HEK293T (cell line): ENCODE measurements at regions not wholly inside any gene's neighbourhood (a gene's known extent, or its start where the extent isn't known, plus 50 kb on each side); places are given as distances from the start of the nearest gene placed in this dataset.
"Not testable (repeated sequence)": the region's sequence is repeated elsewhere in the genome, so short reads cannot be mapped to it uniquely, and the experiment has no call there.

Source experiments
- CTCF ChIA-PET: fragments of 350-600 bp; formaldehyde crosslinking; extraction: SDS; loops from one replicate; lab custom pipeline; 2021; ENCODE audit warnings: antibody characterized with exemption, inconsistent platforms; lab: Yijun Ruan, JAX
- POLR2A ChIA-PET: fragments of 350-600 bp; formaldehyde crosslinking; extraction: SDS; loops from one replicate; lab custom pipeline; 2020; ENCODE audit warnings: antibody characterized with exemption, inconsistent platforms; lab: Yijun Ruan, JAX
- DNase-seq: peaks from one replicate; pipeline ENCODE4 v3.0.0; 2012; ENCODE audit warnings: mixed read lengths; ENCODE audit errors: extremely low spot score
- ARNT ChIP-seq: fragments of 450-650 bp; IDR thresholded peaks from 2 replicates; pipeline ENCODE4 v1.6.1; 2017; ENCODE audit warnings: mild to moderate bottlenecking
- BHLHE40 ChIP-seq: fragments of 450-650 bp; IDR thresholded peaks from 2 replicates; pipeline ENCODE4 v1.6.1; 2016; ENCODE audit warnings: mild to moderate bottlenecking, moderate library complexity, borderline replicate concordance
- CTBP1 ChIP-seq: fragments of 450-650 bp; IDR thresholded peaks from 2 replicates; pipeline ENCODE4 v1.6.1; 2016; ENCODE audit warnings: borderline replicate concordance
- ELF4 ChIP-seq: fragments of 450-650 bp; IDR thresholded peaks from 2 replicates; pipeline ENCODE4 v1.6.1; 2017; ENCODE audit warnings: antibody characterized with exemption
- FOXA1 ChIP-seq: fragments of 450-650 bp; IDR thresholded peaks from 2 replicates; pipeline ENCODE4 v1.6.1; 2016; ENCODE audit warnings: mild to moderate bottlenecking
- FOXK2 ChIP-seq: fragments of 450-650 bp; IDR thresholded peaks from 2 replicates; pipeline ENCODE4 v1.6.1; 2016; ENCODE audit warnings: mild to moderate bottlenecking
- FOXM1 ChIP-seq: fragments of 450-650 bp; IDR thresholded peaks from 2 replicates; pipeline ENCODE4 v1.6.1; 2017; ENCODE audit warnings: mild to moderate bottlenecking, borderline replicate concordance
- HDGF ChIP-seq: fragments of 450-650 bp; IDR thresholded peaks from 2 replicates; pipeline ENCODE4 v1.6.1; 2017; ENCODE audit warnings: antibody characterized with exemption, borderline replicate concordance
- L3MBTL2 ChIP-seq: fragments of 450-650 bp; conservative IDR thresholded peaks from 2 replicates; pipeline ENCODE4 v1.6.1; 2016; ENCODE audit warnings: mild to moderate bottlenecking
- LEF1 ChIP-seq: fragments of 450-650 bp; IDR thresholded peaks from 2 replicates; pipeline ENCODE4 v1.6.1; 2017; ENCODE audit warnings: mild to moderate bottlenecking, borderline replicate concordance
- NFRKB ChIP-seq: fragments of 450-650 bp; IDR thresholded peaks from 2 replicates; pipeline ENCODE4 v1.6.1; 2016; ENCODE audit warnings: mild to moderate bottlenecking, moderate library complexity
- PKNOX1 ChIP-seq: fragments of 450-650 bp; IDR thresholded peaks from 2 replicates; pipeline ENCODE4 v1.6.1; 2016
- SP1 ChIP-seq: fragments of 450-650 bp; IDR thresholded peaks from 2 replicates; pipeline ENCODE4 v1.6.1; 2017
- SUZ12 ChIP-seq: fragments of 450-650 bp; IDR thresholded peaks from 2 replicates; pipeline ENCODE4 v1.6.1; 2016; ENCODE audit warnings: mild to moderate bottlenecking
- TARDBP ChIP-seq: fragments of 450-650 bp; IDR thresholded peaks from 2 replicates; pipeline ENCODE4 v1.6.1; 2016
- ZNF384 ChIP-seq: fragments of 450-650 bp; IDR thresholded peaks from 2 replicates; pipeline ENCODE4 v1.6.1; 2016

GRCh38 chr12:91722072-91722471, 423.6 kb downstream of the BTG1 start:
- DNase-seq: no peak
- TF ChIP-seq FOXM1 (no peak), L3MBTL2 (no peak), BHLHE40 (no peak), SP1 (no peak), PKNOX1 (no peak), FOXA1 (no peak), TARDBP (no peak), NFRKB (no peak), SUZ12 (no peak), LEF1 (no peak), HDGF (no peak), FOXK2 (no peak), ELF4 (no peak), ARNT (no peak), ZNF384 (no peak), CTBP1 (no peak)
- POLR2A ChIA-PET: no interaction called here
- CTCF ChIA-PET: no interaction called here

DNA sequence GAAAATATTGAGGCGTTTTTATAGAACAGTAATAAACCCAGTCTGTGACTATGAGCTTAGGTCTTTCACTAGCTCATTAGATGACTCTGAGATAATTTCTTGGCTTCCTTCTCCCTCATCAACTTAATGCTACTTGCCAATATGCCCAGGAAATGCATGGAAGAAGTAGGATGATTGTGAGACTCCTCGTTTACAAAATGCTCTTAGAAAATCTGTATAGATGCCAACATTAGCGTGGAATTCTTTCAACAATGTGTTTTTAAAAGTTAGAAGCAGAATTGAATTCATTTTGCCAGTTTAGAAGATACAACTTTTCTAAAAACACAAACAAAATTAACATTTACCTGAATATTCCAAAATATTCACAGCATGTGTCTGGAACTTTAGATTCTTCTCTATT, 424.6 kb downstream of the BTG1 start:
- DNase-seq: no peak
- CTCF ChIA-PET: no interaction called here
- TF ChIP-seq ARNT (no peak), ELF4 (no peak), FOXM1 (no peak), FOXA1 (no peak)
- POLR2A ChIA-PET: no interaction called here

- CTCF ChIA-PET: no interaction called here
- no peak for DNase-seq
- TF ChIP-seq PKNOX1 (no peak), ELF4 (no peak), SP1 (no peak), HDGF (no peak), NFRKB (no peak), TARDBP (no peak), ARNT (no peak), SUZ12 (no peak), LEF1 (no peak)
- POLR2A ChIA-PET: no interaction called here
These were observed 427.3 kb downstream of the BTG1 start for GRCh38 chr12:91718326-91718725.

GRCh38 chr12:91717804-91718203, 427.8 kb downstream of the BTG1 start:
- ChIA-PET POLR2A (no interaction called here), CTCF (no interaction called here)
- no peak for TF ChIP-seq FOXK2
- TF ChIP-seq FOXA1: no peak
- TF ChIP-seq FOXM1: no peak
- no peak for TF ChIP-seq SUZ12
- TF ChIP-seq L3MBTL2: no peak
- TF ChIP-seq LEF1: no peak
- TF ChIP-seq TARDBP: no peak
- no peak for TF ChIP-seq HDGF
- TF ChIP-seq CTBP1: no peak
- no peak for TF ChIP-seq NFRKB
- no peak for TF ChIP-seq SP1
- no peak for TF ChIP-seq PKNOX1
- no peak for TF ChIP-seq BHLHE40
- no peak for TF ChIP-seq ELF4
- no peak for TF ChIP-seq ARNT
- DNase-seq: no peak

DNA sequence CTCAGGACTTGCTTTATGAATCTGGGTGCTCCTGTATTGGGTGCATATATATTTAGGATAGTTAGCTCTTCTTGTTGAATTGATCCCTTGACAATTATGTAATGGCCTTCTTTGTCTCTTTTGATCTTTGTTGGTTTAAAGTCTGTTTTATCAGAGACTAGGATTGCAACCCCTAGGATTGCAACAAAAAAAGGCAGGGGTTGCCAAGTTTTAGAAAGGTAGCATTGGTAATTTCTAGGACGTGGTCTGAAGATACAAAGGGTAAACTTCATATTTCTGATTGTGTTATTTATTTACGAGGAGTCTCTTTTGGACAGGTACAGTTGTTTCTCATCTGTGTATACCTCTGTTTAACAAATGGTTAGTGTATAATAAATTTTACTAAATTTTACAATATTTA, 433.7 kb downstream of the BTG1 start:
- POLR2A ChIA-PET, CTCF ChIA-PET: not testable (repeated sequence)

DNA sequence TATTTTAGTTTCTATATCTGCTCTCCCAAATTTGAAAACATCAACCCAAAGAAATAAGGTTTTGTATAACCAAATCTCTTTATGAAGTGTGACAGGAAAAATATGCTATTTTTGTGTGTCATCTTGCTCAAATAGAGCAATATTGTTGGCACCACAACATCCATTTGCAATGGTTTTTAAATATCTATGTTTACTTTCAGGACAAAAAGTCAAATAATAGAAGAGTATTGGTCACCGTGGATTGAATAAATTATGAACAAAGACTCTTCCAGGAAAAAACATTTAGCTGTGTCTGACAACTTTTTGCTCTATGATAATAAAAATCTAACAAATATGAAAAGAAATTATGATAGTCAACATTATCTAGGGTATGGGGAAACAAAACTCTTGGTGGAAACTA, 439.2 kb downstream of the BTG1 start:
- ChIA-PET CTCF (no interaction called here), POLR2A (no interaction called here)
- no peak for TF ChIP-seq FOXA1
- no peak for TF ChIP-seq NFRKB
- TF ChIP-seq ELF4: no peak
- no peak for TF ChIP-seq LEF1
- TF ChIP-seq ZNF384: no peak
- TF ChIP-seq BHLHE40: no peak
- TF ChIP-seq SP1: no peak
- DNase-seq: no peak

More for the DNA sequence above, 433.7 kb downstream of the BTG1 start:
- not testable (repeated sequence) for DNase-seq

DNA sequence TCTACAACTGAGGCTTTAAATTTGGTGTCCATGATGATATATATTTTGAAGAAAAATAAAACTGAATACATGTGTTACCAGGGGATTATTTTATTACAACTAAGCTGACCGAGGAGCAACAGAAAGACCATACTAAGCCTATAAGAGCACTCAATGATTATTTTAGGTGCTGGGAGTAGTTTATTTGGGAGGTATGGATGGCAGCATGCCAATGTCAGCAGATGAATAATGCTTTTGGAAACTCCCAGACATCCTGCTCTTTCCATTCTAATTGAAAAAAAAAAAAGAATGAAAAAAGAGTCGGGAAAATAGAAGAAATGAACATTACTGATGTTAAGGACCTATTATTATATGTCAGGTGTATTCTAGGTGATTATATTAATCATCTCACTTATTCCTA, 441.2 kb downstream of the BTG1 start:
- ChIA-PET POLR2A (no interaction called here), CTCF (no interaction called here)
- no peak for DNase-seq
- no peak for TF ChIP-seq L3MBTL2
- no peak for TF ChIP-seq TARDBP
- no peak for TF ChIP-seq LEF1
- TF ChIP-seq CTBP1: no peak
- no peak for TF ChIP-seq FOXM1
- no peak for TF ChIP-seq FOXA1
- TF ChIP-seq SP1: no peak
- no peak for TF ChIP-seq NFRKB
- TF ChIP-seq PKNOX1: no peak
- no peak for TF ChIP-seq SUZ12
- no peak for TF ChIP-seq ARNT
- no peak for TF ChIP-seq FOXK2
- no peak for TF ChIP-seq BHLHE40
- no peak for TF ChIP-seq ELF4
- TF ChIP-seq ZNF384: no peak
- no peak for TF ChIP-seq HDGF
